Mesothelial cell of epicardium (in vitro differentiated cells): ENCODE measurements at regions not wholly inside any gene's neighbourhood (a gene's known extent, or its start where the extent isn't known, plus 50 kb on each side); places are given as distances from the start of the nearest gene placed in this dataset.

Source experiments
- DNase-seq, 2 experiments: peaks; one replicate each; pipeline ENCODE4 v3.0.0; 2021; ENCODE audit warnings: low spot score in 2 of 2; ENCODE audit not compliant: unreplicated experiment in 2 of 2
- H3K27ac Mint-ChIP-seq: 2 replicates; pipeline ENCODE4 v1.8.0; 2021; ENCODE audit warnings: mixed read lengths
- H3K27me3 Mint-ChIP-seq: 2 replicates; pipeline ENCODE4 v1.8.0; 2021; ENCODE audit warnings: low read depth, mixed read lengths
- H3K36me3 Mint-ChIP-seq: 2 replicates; pipeline ENCODE4 v1.8.0; 2021; ENCODE audit warnings: mixed read lengths
- H3K4me1 Mint-ChIP-seq: 2 replicates; pipeline ENCODE4 v1.8.0; 2021; ENCODE audit warnings: mixed read lengths
- H3K4me3 Mint-ChIP-seq: 2 replicates; pipeline ENCODE4 v1.8.0; 2021; ENCODE audit warnings: mild to moderate bottlenecking, moderate library complexity, mixed read lengths
- H3K9me3 Mint-ChIP-seq: 2 replicates; pipeline ENCODE4 v1.8.0; 2021; ENCODE audit warnings: mixed read lengths
- CTCF ChIP-seq: fragments of 200-600 bp; sonication (generic); IDR thresholded peaks from one replicate; pipeline ENCODE4 v1.5.0; 2021; ENCODE audit warnings: antibody characterized with exemption; ENCODE audit not compliant: unreplicated experiment

DNA sequence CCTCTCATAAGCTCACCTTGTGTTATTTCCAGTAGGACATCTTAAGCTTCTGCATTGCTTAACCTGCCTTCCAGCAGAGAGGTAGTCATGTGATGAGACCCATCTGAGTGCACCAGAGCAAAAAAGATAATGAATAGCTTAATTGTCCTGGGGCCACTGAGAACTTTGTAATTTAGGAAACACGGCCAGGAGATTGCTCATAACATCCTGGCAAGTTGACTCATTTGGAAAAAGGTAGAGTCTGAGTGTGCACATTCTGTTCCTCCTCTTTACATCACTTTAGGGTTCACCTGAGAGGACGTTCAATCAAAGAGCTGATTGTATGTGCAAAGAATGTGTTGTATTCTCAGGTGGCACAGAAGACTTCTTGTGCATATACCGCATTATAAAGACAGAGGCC is 830.2 kb upstream of the SOX11 start:
- no peaks in the 10 kb centered on the region for H3K27me3 Mint-ChIP-seq
- TF ChIP-seq CTCF = no peak
- H3K36me3 Mint-ChIP-seq = no peaks in the 10 kb centered on the region
- H3K4me3 Mint-ChIP-seq = no peak overlapping the region
- peaks cover 9% of the 10 kb centered on the region for H3K4me1 Mint-ChIP-seq
- peaks cover 13% of the 10 kb centered on the region for H3K9me3 Mint-ChIP-seq
- DNase-seq = no peak
- no peak overlapping the region for H3K27ac Mint-ChIP-seq

GRCh38 chr2:4866198-4866597 is 826.0 kb upstream of the SOX11 start:
- Mint-ChIP-seq H3K4me3 (no peak overlapping the region), H3K9me3 (peaks cover 4% of the 10 kb centered on the region), H3K27ac (no peak overlapping the region), H3K4me1 (peaks cover 9% of the 10 kb centered on the region), H3K36me3 (no peaks in the 10 kb centered on the region), H3K27me3 (no peaks in the 10 kb centered on the region)
- TF ChIP-seq CTCF = no peak
- DNase-seq = no peak

GRCh38 chr2:4868466-4868865 is 823.7 kb upstream of the SOX11 start:
- no peak overlapping the region for H3K4me3 Mint-ChIP-seq
- H3K36me3 Mint-ChIP-seq = no peaks in the 10 kb centered on the region
- peaks cover 2% of the 10 kb centered on the region for H3K9me3 Mint-ChIP-seq
- no peaks in the 10 kb centered on the region for H3K27me3 Mint-ChIP-seq
- peaks cover 3% of the 10 kb centered on the region for H3K4me1 Mint-ChIP-seq
- H3K27ac Mint-ChIP-seq = no peak overlapping the region
- no peak for TF ChIP-seq CTCF
- no peak for DNase-seq

DNA sequence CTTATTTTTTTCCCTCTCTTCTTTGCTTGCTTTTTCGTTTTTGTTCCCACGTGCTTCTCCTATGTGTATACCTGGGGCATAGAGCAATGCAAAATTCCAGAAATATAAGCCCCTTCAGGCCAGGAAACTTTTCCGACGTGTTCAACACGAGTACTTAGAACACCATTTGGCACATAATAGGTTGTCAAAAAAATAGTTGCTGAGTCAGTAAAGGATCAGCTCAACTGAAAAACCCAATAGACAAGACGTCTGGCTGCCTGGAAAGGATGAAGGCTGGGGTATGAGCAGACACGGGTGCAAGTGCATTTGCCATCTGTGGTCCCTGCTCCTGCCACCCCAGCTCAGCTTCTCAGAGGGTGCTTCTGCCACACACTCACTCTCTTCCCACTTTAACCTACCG is 823.0 kb upstream of the SOX11 start:
- H3K4me3 Mint-ChIP-seq = no peak overlapping the region
- no peak for TF ChIP-seq CTCF
- peaks cover 4% of the 10 kb centered on the region for H3K9me3 Mint-ChIP-seq
- H3K27ac Mint-ChIP-seq = no peak overlapping the region
- no peak for DNase-seq
- H3K27me3 Mint-ChIP-seq = no peaks in the 10 kb centered on the region
- peaks cover 9% of the 10 kb centered on the region for H3K4me1 Mint-ChIP-seq
- H3K36me3 Mint-ChIP-seq = no peaks in the 10 kb centered on the region

- no peak overlapping the region for H3K27ac Mint-ChIP-seq
- no peak overlapping the region for H3K4me3 Mint-ChIP-seq
- peaks cover 17% of the 10 kb centered on the region for H3K4me1 Mint-ChIP-seq
- DNase-seq = no peak
- H3K27me3 Mint-ChIP-seq = no peaks in the 10 kb centered on the region
- H3K9me3 Mint-ChIP-seq = peaks cover 4% of the 10 kb centered on the region
- no peaks in the 10 kb centered on the region for H3K36me3 Mint-ChIP-seq
- no peak for TF ChIP-seq CTCF
Observed at GRCh38 chr2:4873364-4873763, 818.8 kb upstream of the SOX11 start.
